Stimulated activated naive B cell treated with anti-CD40 and anti-IgM and Interleukin-4, amounts not matched to agents 10 μg/mL and 1 μg/mL and 100 μg/mL, for 72 hours (primary cell): ENCODE measurements at regions not wholly inside any gene's neighbourhood (a gene's known extent, or its start where the extent isn't known, plus 50 kb on each side); places are given as distances from the start of the nearest gene placed in this dataset.
"Not testable (repeated sequence)": the region's sequence is repeated elsewhere in the genome, so short reads cannot be mapped to it uniquely, and the experiment has no call there.

Source experiments
- ATAC-seq, 2 donors: fragments of 150-1000 bp; cut with Tn5 transposase; replicated peaks; 2 replicates each; pipeline ENCODE4 v1.10.0; 2021; ENCODE audit warnings: moderate library complexity in 1 of 2
- DNase-seq: peaks from one replicate; pipeline ENCODE4 v3.0.0; 2021
- H3K27ac Mint-ChIP-seq: one replicate; pipeline ENCODE4 v1.8.0; 2022; ENCODE audit warnings: mild to moderate bottlenecking, mixed read lengths
- H3K27me3 Mint-ChIP-seq, 2 donors: one replicate each; pipeline ENCODE4 v1.8.0; 2022; ENCODE audit warnings: mixed read lengths in 2 of 2
- H3K36me3 Mint-ChIP-seq, 2 donors: one replicate each; pipeline ENCODE4 v1.8.0; 2022; ENCODE audit warnings: mixed read lengths in 2 of 2, mild to moderate bottlenecking in 1 of 2
- H3K4me1 Mint-ChIP-seq, 2 donors: one replicate each; pipeline ENCODE4 v1.8.0; 2022; ENCODE audit warnings: mixed read lengths in 2 of 2, mild to moderate bottlenecking in 1 of 2
- H3K4me3 Mint-ChIP-seq, 2 donors: one replicate each; pipeline ENCODE4 v1.8.0; 2022; ENCODE audit warnings: mild to moderate bottlenecking in 2 of 2, mixed read lengths in 2 of 2, moderate library complexity in 1 of 2
- H3K9me3 Mint-ChIP-seq, 2 donors: one replicate each; pipeline ENCODE4 v1.8.0; 2022; ENCODE audit warnings: mixed read lengths in 2 of 2, mild to moderate bottlenecking in 1 of 2

- not testable (repeated sequence) for H3K4me1 Mint-ChIP-seq, H3K36me3 Mint-ChIP-seq, ATAC-seq, H3K27ac Mint-ChIP-seq, H3K4me3 Mint-ChIP-seq, H3K9me3 Mint-ChIP-seq, DNase-seq
- H3K27me3 Mint-ChIP-seq: peaks cover 13 to 14% of the 10 kb centered on the region in 2 donors
Measured at GRCh38 chr10:42192450-42192849, 445.9 kb downstream of the ZNF33B start.

- not testable (repeated sequence) for H3K4me1 Mint-ChIP-seq
Measured at GRCh38 chr10:42187501-42188195, 450.7 kb downstream of the ZNF33B start.

GRCh38 chr10:42177793-42178689 is 460.3 kb downstream of the ZNF33B start:
- Mint-ChIP-seq H3K27ac (peak overlapping the region; percentile 77), H3K27me3 (peaks cover 45 to 56% of the 10 kb centered on the region in 2 donors), H3K4me3 (peak overlapping the region; percentile 53 to 63)
- not testable (repeated sequence) for ATAC-seq, H3K4me1 Mint-ChIP-seq, H3K9me3 Mint-ChIP-seq, DNase-seq, H3K36me3 Mint-ChIP-seq

More at GRCh38 chr10:42187501-42188195, 450.7 kb downstream of the ZNF33B start:
- H3K27ac Mint-ChIP-seq, H3K4me3 Mint-ChIP-seq, H3K36me3 Mint-ChIP-seq, DNase-seq, ATAC-seq, H3K9me3 Mint-ChIP-seq: not testable (repeated sequence)
- peaks cover 0 to 10% of the 10 kb centered on the region in 2 donors for H3K27me3 Mint-ChIP-seq

- Mint-ChIP-seq H3K27ac (peak overlapping the region; percentile 47), H3K4me1 (no peaks in the 10 kb centered on the region), H3K9me3 (peaks cover 6 to 14% of the 10 kb centered on the region in 2 donors), H3K27me3 (peaks cover 49 to 54% of the 10 kb centered on the region in 2 donors), H3K36me3 (peaks cover 0 to 4% of the 10 kb centered on the region in 2 donors), H3K4me3 (peak overlapping the region in 1 of 2 donors; percentile 14)
- DNase-seq (no peak), ATAC-seq (no peak)
Measured at GRCh38 chr10:42177077-42177792, 461.1 kb downstream of the ZNF33B start.

GRCh38 chr10:42150428-42151061 is 487.8 kb downstream of the ZNF33B start:
- ATAC-seq: no peak
- H3K27ac Mint-ChIP-seq: no peak overlapping the region
- H3K4me1 Mint-ChIP-seq: no peaks in the 10 kb centered on the region
- H3K27me3 Mint-ChIP-seq: peaks cover 0 to 5% of the 10 kb centered on the region in 2 donors
- no peak for DNase-seq
- H3K9me3 Mint-ChIP-seq: peaks cover 9 to 17% of the 10 kb centered on the region in 2 donors
- peaks cover 3 to 5% of the 10 kb centered on the region in 2 donors for H3K36me3 Mint-ChIP-seq
- H3K4me3 Mint-ChIP-seq: no peak overlapping the region

GRCh38 chr10:42149722-42150427 is 488.5 kb downstream of the ZNF33B start:
- Mint-ChIP-seq H3K36me3 (peaks cover 3 to 5% of the 10 kb centered on the region in 2 donors), H3K27me3 (peaks cover 0 to 5% of the 10 kb centered on the region in 2 donors), H3K4me1 (no peaks in the 10 kb centered on the region), H3K27ac (no peak overlapping the region), H3K4me3 (no peak overlapping the region), H3K9me3 (peaks cover 9 to 14% of the 10 kb centered on the region in 2 donors)
- DNase-seq (no peak), ATAC-seq (no peak)

- peak overlapping the region; percentile 31 for H3K27ac Mint-ChIP-seq
- no peak overlapping the region for H3K4me3 Mint-ChIP-seq
- ATAC-seq (no peak), DNase-seq (no peak)
- no peaks in the 10 kb centered on the region for H3K4me1 Mint-ChIP-seq
- H3K9me3 Mint-ChIP-seq: peaks cover 9 to 15% of the 10 kb centered on the region in 2 donors
- peaks cover 0 to 5% of the 10 kb centered on the region in 2 donors for H3K27me3 Mint-ChIP-seq
- peaks cover 3 to 5% of the 10 kb centered on the region in 2 donors for H3K36me3 Mint-ChIP-seq
Measured at GRCh38 chr10:42149027-42149700, 489.2 kb downstream of the ZNF33B start.

GRCh38 chr10:42146165-42146564 is 492.2 kb downstream of the ZNF33B start:
- H3K9me3 Mint-ChIP-seq: peaks cover 26 to 31% of the 10 kb centered on the region in 2 donors
- not testable (repeated sequence) for H3K27ac Mint-ChIP-seq, ATAC-seq

GRCh38 chr10:42138023-42138422 is 500.3 kb downstream of the ZNF33B start:
- DNase-seq, H3K4me1 Mint-ChIP-seq, H3K4me3 Mint-ChIP-seq, H3K27me3 Mint-ChIP-seq, H3K27ac Mint-ChIP-seq, ATAC-seq, H3K36me3 Mint-ChIP-seq: not testable (repeated sequence)
- peaks cover 18 to 22% of the 10 kb centered on the region in 2 donors for H3K9me3 Mint-ChIP-seq

More at GRCh38 chr10:42146165-42146564, 492.2 kb downstream of the ZNF33B start:
- not testable (repeated sequence) for H3K36me3 Mint-ChIP-seq, H3K27me3 Mint-ChIP-seq, H3K4me1 Mint-ChIP-seq, H3K4me3 Mint-ChIP-seq, DNase-seq

- H3K4me1 Mint-ChIP-seq: no peaks in the 10 kb centered on the region
- H3K4me3 Mint-ChIP-seq: no peak overlapping the region
- H3K27me3 Mint-ChIP-seq: no peaks in the 10 kb centered on the region
- DNase-seq (no peak), ATAC-seq (no peak)
- H3K27ac Mint-ChIP-seq: no peak overlapping the region
- H3K9me3 Mint-ChIP-seq: peaks cover 0 to 10% of the 10 kb centered on the region in 2 donors
- H3K36me3 Mint-ChIP-seq: no peaks in the 10 kb centered on the region
Measured at GRCh38 chr10:42113158-42113450, 525.3 kb downstream of the ZNF33B start.

- Mint-ChIP-seq H3K27me3 (no peaks in the 10 kb centered on the region), H3K4me1 (no peaks in the 10 kb centered on the region), H3K9me3 (peaks cover 0 to 10% of the 10 kb centered on the region in 2 donors), H3K36me3 (no peaks in the 10 kb centered on the region), H3K27ac (no peak overlapping the region), H3K4me3 (no peak overlapping the region)
- DNase-seq (no peak), ATAC-seq (no peak)
Measured at GRCh38 chr10:42112331-42113157, 525.8 kb downstream of the ZNF33B start.

- H3K27me3 Mint-ChIP-seq: no peaks in the 10 kb centered on the region
- H3K27ac Mint-ChIP-seq: no peak overlapping the region
- DNase-seq (no peak), ATAC-seq (no peak)
- peaks cover 0 to 8% of the 10 kb centered on the region in 2 donors for H3K9me3 Mint-ChIP-seq
- H3K4me3 Mint-ChIP-seq: no peak overlapping the region
- H3K36me3 Mint-ChIP-seq: no peaks in the 10 kb centered on the region
- H3K4me1 Mint-ChIP-seq: no peaks in the 10 kb centered on the region
Measured at GRCh38 chr10:42111661-42112330, 526.6 kb downstream of the ZNF33B start.
